Spinal cord (tissue), 9 donors: ENCODE measurements at regions not wholly inside any gene's neighbourhood (a gene's known extent, or its start where the extent isn't known, plus 50 kb on each side); places are given as distances from the start of the nearest gene placed in this dataset.
"Not testable (repeated sequence)": the region's sequence is repeated elsewhere in the genome, so short reads cannot be mapped to it uniquely, and the experiment has no call there.

Experiments
- DNase-seq, 6 donors: peaks; one replicate each; pipeline versions ENCODE4 v3.0.0 to v3.0.0-alpha.2; 2013 to 2015; ENCODE audit warnings: low spot score in 6 of 6, low read depth in 4 of 6
- H3K27ac ChIP-seq: one replicate; pipeline ENCODE4 v1.5.1; 2013; ENCODE audit warnings: low read depth, low read length, control low read depth
- H3K27me3 ChIP-seq: one replicate; pipeline ENCODE4 v1.6.1; 2013; ENCODE audit warnings: low read length; ENCODE audit not compliant: control insufficient read depth, insufficient read depth
- H3K36me3 ChIP-seq: one replicate; pipeline ENCODE4 v1.6.1; 2013; ENCODE audit warnings: low read length; ENCODE audit not compliant: control insufficient read depth, insufficient read depth
- H3K4me1 ChIP-seq: one replicate; pipeline ENCODE4 v1.6.1; 2013; ENCODE audit warnings: low read length; ENCODE audit not compliant: control insufficient read depth, insufficient read depth
- H3K4me3 ChIP-seq: one replicate; pipeline ENCODE4 v1.5.1; 2013; ENCODE audit warnings: low read depth, low read length, control low read depth
- H3K9me3 ChIP-seq: one replicate; pipeline ENCODE4 v1.6.1; 2013; ENCODE audit warnings: low read length; ENCODE audit not compliant: control insufficient read depth, insufficient read depth
- WGBS: methylation state at CpG from one replicate; pipeline ENCODE4 v1.1.5; 2013; ENCODE audit warnings: missing lambda C conversion rate; ENCODE audit not compliant: insufficient coverage; 5-methylcytosine and 5-hydroxymethylcytosine counted together
- donor health status: healthy.

DNA sequence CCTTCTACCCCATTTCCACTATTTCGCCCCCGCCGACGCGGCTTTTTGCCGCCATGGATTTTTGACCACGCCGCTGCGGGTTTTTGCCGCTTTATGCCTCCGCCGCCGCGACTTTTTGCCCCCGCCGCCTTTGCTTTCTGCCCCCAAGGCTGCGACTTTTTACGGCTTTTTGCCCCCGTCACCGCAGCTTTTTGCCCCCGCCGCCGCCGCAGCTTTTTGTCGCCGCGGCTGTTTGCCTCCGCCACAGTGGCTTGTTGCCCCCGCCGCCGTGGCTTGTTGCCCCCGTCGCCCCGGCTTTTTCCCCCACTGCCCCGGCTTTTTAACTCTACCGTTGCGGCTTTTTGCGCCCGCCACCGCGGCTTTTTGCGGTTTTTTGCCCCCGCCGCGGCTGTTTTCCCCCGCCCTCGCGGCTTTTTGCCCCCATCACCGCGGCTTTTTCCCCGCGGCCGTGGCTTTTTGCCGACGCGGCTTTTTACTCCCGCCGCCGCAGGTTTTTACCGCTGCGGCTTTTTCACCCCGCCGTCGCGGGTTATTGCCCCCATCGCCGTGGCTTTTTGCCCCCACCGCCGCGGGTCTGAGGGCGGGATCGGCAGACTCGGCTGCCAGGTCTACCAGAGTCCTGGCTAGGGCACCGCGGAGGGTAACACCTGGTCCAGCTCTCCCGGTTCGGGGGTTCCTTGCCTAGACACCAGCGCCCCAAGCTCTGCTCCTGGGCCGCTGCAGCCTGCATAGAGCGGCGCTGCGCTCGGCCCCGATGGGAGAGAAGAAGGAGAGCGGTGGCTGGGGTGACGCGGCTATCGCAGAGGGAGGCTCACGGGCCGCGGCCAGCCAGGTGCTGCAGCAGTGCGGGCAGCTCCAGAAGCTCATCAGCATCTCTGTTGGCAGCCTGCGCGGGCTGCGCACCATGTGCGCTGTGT, 562.7 kb upstream of the WSB1 start:
- no peaks in the 10 kb centered on the region for H3K27me3 ChIP-seq
- DNase-seq: peak in 1 of 6 donors; percentile 0
- H3K4me3 ChIP-seq: no peak overlapping the region
- 48% methylated on average over 94 of the region's 96 CpGs for WGBS
- no peaks in the 10 kb centered on the region for H3K4me1 ChIP-seq
- no peaks in the 10 kb centered on the region for H3K36me3 ChIP-seq
- no peak overlapping the region for H3K27ac ChIP-seq
- H3K9me3 ChIP-seq: peaks cover 2% of the 10 kb centered on the region

DNA sequence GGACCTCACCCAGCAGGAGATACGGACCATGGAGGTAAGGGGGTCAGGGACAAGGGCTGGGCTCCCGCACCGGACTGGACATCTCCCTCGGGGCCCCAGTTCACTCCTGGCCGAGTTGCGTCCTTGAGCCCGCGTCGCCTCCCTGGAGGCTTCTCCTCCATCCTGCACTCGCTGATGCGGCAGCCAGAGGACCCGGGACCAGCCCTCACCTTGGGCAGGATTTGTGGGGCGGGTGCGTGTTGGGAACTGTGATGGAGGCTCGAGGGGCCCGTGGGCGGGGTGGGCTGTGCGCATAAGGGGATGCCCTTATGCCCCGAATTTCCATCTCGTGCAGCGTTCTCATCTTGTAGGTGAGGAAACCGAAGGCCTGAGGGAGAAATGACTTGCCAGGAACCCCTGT, 562.0 kb upstream of the WSB1 start:
- H3K27ac ChIP-seq, H3K27me3 ChIP-seq, H3K36me3 ChIP-seq, H3K4me3 ChIP-seq, H3K4me1 ChIP-seq, DNase-seq, H3K9me3 ChIP-seq: not testable (repeated sequence)
- 60% methylated on average over 19 of the region's 22 CpGs for WGBS

DNA sequence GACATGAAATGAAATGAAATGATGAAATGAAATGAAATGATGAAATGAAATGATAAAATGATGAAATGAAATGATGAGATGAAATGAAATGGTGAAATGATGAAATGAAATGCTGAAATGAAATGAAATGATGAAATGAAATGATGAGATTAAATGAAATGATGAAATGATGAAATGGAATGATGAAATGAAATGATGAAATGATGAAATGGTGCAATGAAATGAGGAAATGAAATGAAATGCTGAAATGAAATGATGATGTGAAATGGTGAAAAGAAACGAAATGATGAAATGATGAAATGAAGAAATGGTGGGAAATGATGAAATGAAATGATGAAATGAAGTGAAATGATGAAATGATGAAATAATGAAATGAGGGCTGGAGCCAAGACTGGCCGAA, 559.1 kb upstream of the WSB1 start:
- H3K36me3 ChIP-seq, H3K4me1 ChIP-seq, H3K27me3 ChIP-seq, DNase-seq, H3K9me3 ChIP-seq, H3K27ac ChIP-seq, H3K4me3 ChIP-seq: not testable (repeated sequence)
- 64% methylated on average over 1 of the region's 2 CpGs for WGBS

DNA sequence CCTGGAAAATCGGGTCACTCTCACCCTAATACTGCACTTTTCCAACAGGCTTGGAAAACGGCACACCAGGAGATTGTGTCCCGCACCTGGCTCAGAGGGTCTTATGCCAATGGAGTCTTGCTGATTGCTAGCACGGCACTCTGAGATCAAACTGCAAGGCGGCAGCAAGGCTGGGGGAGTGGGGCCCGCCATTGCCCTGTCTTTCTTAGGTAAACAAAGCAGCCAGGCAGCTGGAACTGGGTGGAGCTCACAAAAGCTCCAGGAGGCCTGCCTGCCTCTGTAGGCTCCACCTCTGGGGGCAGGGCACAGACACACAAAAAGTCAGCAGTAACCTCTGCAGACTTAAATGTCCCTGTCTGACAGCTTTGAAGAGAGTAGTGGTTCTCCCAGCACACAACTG, 557.9 kb upstream of the WSB1 start:
- H3K27me3 ChIP-seq, H3K9me3 ChIP-seq: not testable (repeated sequence)
- WGBS: 100% methylated on average over 2 of the region's 6 CpGs

DNA sequence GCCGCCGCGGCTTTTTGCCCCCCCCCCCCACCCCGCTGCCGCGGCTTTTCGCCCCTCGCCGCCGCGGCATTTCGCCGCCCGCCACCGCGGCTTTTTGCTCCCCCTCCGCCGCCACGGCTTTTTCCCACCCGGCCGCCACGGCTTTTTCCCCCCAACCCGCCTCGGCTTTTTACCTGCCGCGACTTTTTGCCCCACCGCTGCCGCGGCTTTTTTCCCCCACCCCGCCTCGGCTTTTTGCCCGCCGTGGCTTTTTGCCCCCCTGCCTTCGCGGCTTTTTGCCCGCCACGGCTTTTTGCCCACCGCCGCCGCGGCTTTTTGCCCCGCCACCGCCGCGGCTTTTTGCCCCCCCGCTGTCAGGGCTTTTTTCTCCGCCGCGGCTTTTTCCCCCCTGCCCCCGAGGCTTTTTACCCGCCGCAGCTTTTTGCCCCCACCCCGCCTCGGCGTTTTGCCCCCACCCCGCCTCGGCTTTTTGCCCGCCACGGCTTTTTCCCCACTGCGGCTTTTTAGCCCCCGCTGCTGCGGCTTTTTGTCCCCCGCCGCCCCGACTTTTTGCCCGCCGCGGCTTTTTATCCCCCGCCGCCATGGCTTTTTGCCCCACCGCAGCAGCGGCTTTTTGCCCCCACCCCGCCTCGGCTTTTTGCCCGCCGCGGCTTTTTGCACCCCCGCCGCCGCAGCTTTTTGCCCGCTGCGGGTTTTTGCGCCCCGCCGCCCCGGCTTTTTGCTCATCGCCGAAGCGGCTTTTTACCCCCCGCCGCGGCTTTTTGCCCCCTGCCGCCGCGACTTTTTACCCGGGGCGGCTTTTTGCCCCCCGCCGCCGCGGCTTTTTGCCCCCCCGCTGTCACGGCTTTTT, 527.8 kb upstream of the WSB1 start:
- Histone ChIP-seq H3K4me1 (no peaks in the 10 kb centered on the region), H3K27me3 (no peaks in the 10 kb centered on the region), H3K36me3 (no peaks in the 10 kb centered on the region), H3K4me3 (no peak overlapping the region), H3K27ac (no peak overlapping the region), H3K9me3 (no peaks in the 10 kb centered on the region)
- WGBS: 42% methylated on average over 80 of the region's 103 CpGs
- no peak for DNase-seq

More for the DNA sequence above, 557.9 kb upstream of the WSB1 start:
- H3K27ac ChIP-seq, H3K4me1 ChIP-seq, H3K36me3 ChIP-seq, DNase-seq, H3K4me3 ChIP-seq: not testable (repeated sequence)

DNA sequence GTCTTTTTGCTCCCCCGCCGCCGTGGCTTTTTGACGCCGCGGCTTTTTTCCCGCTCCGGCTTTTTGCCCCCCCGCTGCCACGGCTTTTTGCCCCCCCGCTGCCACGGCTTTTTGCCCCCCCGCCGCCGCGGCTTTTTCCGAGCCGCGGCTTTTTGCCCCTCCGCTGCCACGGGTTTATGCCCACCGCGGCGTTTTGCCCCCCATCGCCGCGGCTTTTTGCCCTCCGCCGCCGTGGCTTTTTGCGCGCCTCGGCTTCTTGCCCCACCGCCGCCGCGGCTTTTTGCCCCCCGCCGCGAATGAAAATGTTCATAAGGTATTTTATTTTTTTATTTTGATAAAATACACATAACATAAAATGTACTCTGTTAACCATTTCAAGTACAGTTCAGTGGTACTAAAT, 527.2 kb upstream of the WSB1 start:
- H3K27ac ChIP-seq: no peak overlapping the region
- DNase-seq: no peak
- 54% methylated on average over 14 of the region's 40 CpGs for WGBS
- H3K27me3 ChIP-seq: no peaks in the 10 kb centered on the region
- H3K36me3 ChIP-seq: no peaks in the 10 kb centered on the region
- H3K4me3 ChIP-seq: no peak overlapping the region
- H3K9me3 ChIP-seq: no peaks in the 10 kb centered on the region
- H3K4me1 ChIP-seq: no peaks in the 10 kb centered on the region

DNA sequence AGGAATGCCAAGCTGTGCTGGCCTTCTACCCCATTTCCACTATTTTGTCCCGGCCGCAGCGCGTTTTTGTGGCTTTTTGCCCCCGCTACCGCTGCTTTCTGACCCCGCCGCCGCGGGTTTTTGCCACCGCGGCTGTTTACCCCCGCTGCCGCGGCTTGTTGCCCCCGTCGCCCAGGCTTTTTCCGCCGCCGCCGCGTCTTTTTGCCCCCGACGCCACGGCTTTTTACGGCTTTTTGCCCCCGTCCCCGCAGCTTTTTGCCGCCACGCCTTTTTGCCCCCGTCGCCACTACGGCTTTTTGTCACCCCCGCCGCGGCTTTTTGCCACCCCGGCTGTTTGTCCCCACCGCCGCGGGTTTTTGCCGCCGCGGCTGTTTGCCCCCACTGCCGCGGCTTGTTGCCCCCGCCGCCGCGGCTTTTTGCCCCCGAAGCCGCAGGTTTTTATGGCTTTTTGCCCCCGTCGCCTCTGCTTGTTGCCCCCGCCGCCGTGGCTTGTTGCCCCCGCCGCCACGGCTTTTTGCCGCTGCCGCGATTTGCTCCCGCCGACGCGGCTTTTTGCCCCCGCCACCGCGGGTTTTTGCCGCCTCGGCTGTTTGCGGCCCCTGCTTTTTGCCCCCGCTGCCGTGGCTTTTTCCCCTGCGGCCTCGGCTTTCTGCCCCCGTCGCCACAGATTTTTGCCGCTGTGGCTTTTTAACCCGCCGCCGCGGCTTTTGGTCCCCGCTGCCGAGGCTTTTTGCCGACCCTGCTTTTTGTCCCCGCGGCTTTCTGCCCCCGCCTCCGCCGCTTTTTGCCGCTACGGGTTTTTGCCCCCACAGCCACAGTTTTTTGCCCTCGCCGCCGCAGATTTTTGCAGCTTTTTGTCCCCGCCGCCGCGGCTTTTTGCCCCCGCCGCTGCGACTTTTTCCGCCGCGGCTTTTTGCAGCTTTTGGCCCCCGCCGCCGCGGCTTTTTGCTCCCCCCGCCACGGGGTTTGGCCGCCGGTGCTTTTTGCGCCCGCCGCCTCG, 520.4 kb upstream of the WSB1 start:
- Histone ChIP-seq H3K27ac (no peak overlapping the region), H3K27me3 (no peaks in the 10 kb centered on the region), H3K9me3 (peaks cover 2% of the 10 kb centered on the region), H3K4me3 (no peak overlapping the region), H3K4me1 (no peaks in the 10 kb centered on the region), H3K36me3 (no peaks in the 10 kb centered on the region)
- DNase-seq: no peak
- 49% methylated on average over 110 of the region's 118 CpGs for WGBS

DNA sequence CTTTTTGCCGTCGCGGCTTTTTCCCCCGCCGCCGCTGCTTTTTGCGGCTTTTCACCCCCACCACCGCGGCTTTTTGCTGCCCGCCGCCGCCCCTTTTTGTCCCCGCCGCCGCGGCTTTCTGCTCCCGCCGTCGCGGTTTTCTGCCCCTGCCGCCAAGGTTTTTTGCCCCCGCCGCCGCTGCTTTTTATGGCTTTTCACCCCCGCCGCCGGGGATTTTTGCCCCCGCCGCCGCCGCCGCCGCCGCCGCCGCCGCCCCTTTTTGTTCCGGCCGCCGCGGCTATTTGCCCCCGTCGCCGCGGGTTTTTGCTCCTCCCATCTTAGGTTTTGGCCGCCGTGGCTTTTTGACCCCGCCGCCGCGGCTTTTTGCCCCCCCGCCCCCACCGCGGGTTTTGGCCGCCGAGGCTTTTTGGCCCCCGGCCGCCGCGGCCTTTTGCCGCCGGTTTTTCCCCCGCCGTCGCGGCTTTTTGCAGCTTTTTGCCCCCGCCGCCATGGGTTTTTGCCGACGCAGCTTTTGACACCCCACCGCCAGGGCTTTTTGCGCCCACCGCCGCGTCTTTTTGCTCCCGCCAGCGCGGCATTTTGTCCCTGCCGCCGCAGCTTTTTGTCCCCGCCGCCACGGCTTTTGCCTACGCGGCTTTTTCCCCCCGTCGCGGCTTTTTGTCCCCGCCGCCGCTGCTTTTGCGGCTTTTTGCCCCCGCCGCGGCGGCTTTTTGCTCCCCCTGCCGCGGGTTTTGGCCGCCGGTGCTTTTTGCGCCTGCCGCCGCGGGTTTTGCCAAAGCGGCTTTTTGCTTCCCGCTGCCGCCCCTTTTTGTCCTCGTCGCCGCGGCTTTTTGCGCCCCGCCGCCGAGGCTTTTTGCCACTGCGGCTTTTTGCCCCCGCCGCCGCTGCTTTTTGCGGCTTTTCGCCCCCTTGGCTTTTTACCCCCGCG, 519.4 kb upstream of the WSB1 start:
- H3K4me3 ChIP-seq: no peak overlapping the region
- DNase-seq: no peak
- WGBS: 47% methylated on average over 115 of the region's 123 CpGs

More for the DNA sequence above, 519.4 kb upstream of the WSB1 start:
- Histone ChIP-seq H3K9me3 (peaks cover 2% of the 10 kb centered on the region), H3K27ac (no peak overlapping the region), H3K36me3 (no peaks in the 10 kb centered on the region), H3K27me3 (no peaks in the 10 kb centered on the region), H3K4me1 (no peaks in the 10 kb centered on the region)
